SK-N-DZ (cell line): ENCODE measurements at regions not wholly inside any gene's neighbourhood (a gene's known extent, or its start where the extent isn't known, plus 50 kb on each side); places are given as distances from the start of the nearest gene placed in this dataset.

Experiments
- DNase-seq: peaks from one replicate; pipeline ENCODE4 v3.0.0-alpha.2; 2015; ENCODE audit warnings: low spot score

- no peak for DNase-seq
Observed at GRCh38 chr1:217091561-217091960, 368.3 kb upstream of the ESRRG start.

- DNase-seq: peak; percentile 7
Observed at GRCh38 chr1:217090060-217090911, 367.1 kb upstream of the ESRRG start.

GRCh38 chr1:217089361-217090014, 366.3 kb upstream of the ESRRG start:
- peak; percentile 58 for DNase-seq

GRCh38 chr1:217088521-217089284, 365.5 kb upstream of the ESRRG start:
- DNase-seq: no peak

- DNase-seq: no peak
Observed at GRCh38 chr1:217088011-217088410, 364.8 kb upstream of the ESRRG start.

- no peak for DNase-seq
Observed at GRCh38 chr1:217079584-217079983, 356.4 kb upstream of the ESRRG start.

- no peak for DNase-seq
Observed at GRCh38 chr1:217078959-217079358, 355.7 kb upstream of the ESRRG start.

- no peak for DNase-seq
Observed at GRCh38 chr1:217078078-217078690, 355.0 kb upstream of the ESRRG start.

GRCh38 chr1:217077426-217077825, 354.2 kb upstream of the ESRRG start:
- DNase-seq: no peak

- no peak for DNase-seq
Observed at GRCh38 chr1:217076902-217077301, 353.7 kb upstream of the ESRRG start.

GRCh38 chr1:217072926-217073325, 349.7 kb upstream of the ESRRG start:
- no peak for DNase-seq

- DNase-seq: no peak
Observed at GRCh38 chr1:217067642-217068041, 344.4 kb upstream of the ESRRG start.

- DNase-seq: no peak
Observed at GRCh38 chr1:217066794-217067193, 343.6 kb upstream of the ESRRG start.

- no peak for DNase-seq
Observed at GRCh38 chr1:217063172-217063908, 340.1 kb upstream of the ESRRG start.

GRCh38 chr1:217062586-217062985, 339.4 kb upstream of the ESRRG start:
- DNase-seq: no peak

- DNase-seq: no peak
Observed at GRCh38 chr1:217059401-217059800, 336.2 kb upstream of the ESRRG start.

- DNase-seq: no peak
Observed at GRCh38 chr1:217053676-217054075, 330.4 kb upstream of the ESRRG start.

- no peak for DNase-seq
Observed at GRCh38 chr1:217052626-217053025, 329.4 kb upstream of the ESRRG start.

- DNase-seq: no peak
Observed at GRCh38 chr1:217052196-217052595, 329.0 kb upstream of the ESRRG start.

- DNase-seq: no peak
Observed at GRCh38 chr1:217049721-217050120, 326.5 kb upstream of the ESRRG start.

GRCh38 chr1:217049081-217049480, 325.9 kb upstream of the ESRRG start:
- no peak for DNase-seq
